HG03108 (cell line): ENCODE measurements at regions not wholly inside any gene's neighbourhood (a gene's known extent, or its start where the extent isn't known, plus 50 kb on each side); places are given as distances from the start of the nearest gene placed in this dataset.

Experiments used
- ATAC-seq: cut with Tn5 transposase; IDR thresholded peaks from one replicate; pipeline ENCODE4 v1.9.1; 2021; ENCODE audit warnings: moderate library complexity; ENCODE audit not compliant: unreplicated experiment

GRCh38 chr2:2683606-2684224 lies 352.6 kb upstream of the MYT1L start:
- ATAC-seq = no peak

- ATAC-seq = no peak
These were observed 351.7 kb upstream of the MYT1L start for GRCh38 chr2:2682700-2683342.

GRCh38 chr2:2681711-2682251 lies 350.7 kb upstream of the MYT1L start:
- ATAC-seq = no peak

- no peak for ATAC-seq
These were observed 350.0 kb upstream of the MYT1L start for GRCh38 chr2:2681085-2681484.

- ATAC-seq = no peak
These were observed 343.8 kb upstream of the MYT1L start for GRCh38 chr2:2674831-2675230.

- no peak for ATAC-seq
These were observed 342.3 kb upstream of the MYT1L start for GRCh38 chr2:2673406-2673805.

- no peak for ATAC-seq
These were observed 341.2 kb upstream of the MYT1L start for GRCh38 chr2:2672249-2672648.

- no peak for ATAC-seq
These were observed 340.8 kb upstream of the MYT1L start for GRCh38 chr2:2671826-2672225.

- no peak for ATAC-seq
These were observed 338.2 kb upstream of the MYT1L start for GRCh38 chr2:2669316-2669715.

GRCh38 chr2:2668681-2669265 lies 337.7 kb upstream of the MYT1L start:
- ATAC-seq = no peak

- no peak for ATAC-seq
These were observed 336.6 kb upstream of the MYT1L start for GRCh38 chr2:2667690-2668089.

GRCh38 chr2:2665834-2666133 lies 334.7 kb upstream of the MYT1L start:
- ATAC-seq = no peak

- no peak for ATAC-seq
These were observed 334.1 kb upstream of the MYT1L start for GRCh38 chr2:2664989-2665833.

- ATAC-seq = no peak
These were observed 332.4 kb upstream of the MYT1L start for GRCh38 chr2:2663401-2664036.

GRCh38 chr2:2662847-2663356 lies 331.8 kb upstream of the MYT1L start:
- ATAC-seq = no peak

- no peak for ATAC-seq
These were observed 331.2 kb upstream of the MYT1L start for GRCh38 chr2:2662037-2662846.

GRCh38 chr2:2660789-2661355 lies 329.8 kb upstream of the MYT1L start:
- ATAC-seq = no peak

- ATAC-seq = no peak
These were observed 326.3 kb upstream of the MYT1L start for GRCh38 chr2:2657121-2657962.
